HTR-8/SVneo (cell line): ENCODE measurements at regions not wholly inside any gene's neighbourhood (a gene's known extent, or its start where the extent isn't known, plus 50 kb on each side); places are given as distances from the start of the nearest gene placed in this dataset.
A peak's percentile ranks its signal among the peaks of the same experiment; 100 is the strongest.

ENCODE experiments used
- DNase-seq: peaks from one replicate; pipeline ENCODE4 v3.0.0; 2011; ENCODE audit warnings: low spot score, mixed read lengths; ENCODE audit not compliant: insufficient read length
- FAIRE-seq: peaks from 2 replicates; lab custom pipeline; 2011; peaks lifted over from hg19 to GRCh38; lab: Jason Lieb, UNC

- FAIRE-seq (no peak), DNase-seq (no peak)
Measured at GRCh38 chr11:109089144-109089543, 332.8 kb upstream of the C11orf87 start.

GRCh38 chr11:109093354-109093753 lies 328.6 kb upstream of the C11orf87 start:
- no peak for DNase-seq
- FAIRE-seq = peak; percentile 69

DNA sequence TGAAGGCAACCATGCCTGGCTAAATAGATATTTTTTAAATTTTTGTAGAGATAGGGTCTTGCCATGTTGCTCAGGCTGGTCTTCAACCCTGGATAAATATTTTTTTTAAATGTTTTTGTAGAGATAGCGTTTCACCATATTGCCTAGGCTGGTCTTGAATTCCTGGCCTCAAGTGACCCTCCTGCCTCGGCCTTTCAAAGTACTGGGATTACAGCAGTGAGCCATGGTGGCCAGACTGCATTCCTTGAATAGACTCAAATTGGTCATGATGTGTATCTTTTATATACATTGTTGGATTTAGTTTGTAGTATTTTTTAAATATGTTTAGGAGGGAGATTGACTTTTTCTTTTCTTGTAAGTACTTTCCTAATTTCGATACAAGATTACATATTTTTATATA lies 325.7 kb upstream of the C11orf87 start:
- no peak for DNase-seq
- FAIRE-seq = no peak

DNA sequence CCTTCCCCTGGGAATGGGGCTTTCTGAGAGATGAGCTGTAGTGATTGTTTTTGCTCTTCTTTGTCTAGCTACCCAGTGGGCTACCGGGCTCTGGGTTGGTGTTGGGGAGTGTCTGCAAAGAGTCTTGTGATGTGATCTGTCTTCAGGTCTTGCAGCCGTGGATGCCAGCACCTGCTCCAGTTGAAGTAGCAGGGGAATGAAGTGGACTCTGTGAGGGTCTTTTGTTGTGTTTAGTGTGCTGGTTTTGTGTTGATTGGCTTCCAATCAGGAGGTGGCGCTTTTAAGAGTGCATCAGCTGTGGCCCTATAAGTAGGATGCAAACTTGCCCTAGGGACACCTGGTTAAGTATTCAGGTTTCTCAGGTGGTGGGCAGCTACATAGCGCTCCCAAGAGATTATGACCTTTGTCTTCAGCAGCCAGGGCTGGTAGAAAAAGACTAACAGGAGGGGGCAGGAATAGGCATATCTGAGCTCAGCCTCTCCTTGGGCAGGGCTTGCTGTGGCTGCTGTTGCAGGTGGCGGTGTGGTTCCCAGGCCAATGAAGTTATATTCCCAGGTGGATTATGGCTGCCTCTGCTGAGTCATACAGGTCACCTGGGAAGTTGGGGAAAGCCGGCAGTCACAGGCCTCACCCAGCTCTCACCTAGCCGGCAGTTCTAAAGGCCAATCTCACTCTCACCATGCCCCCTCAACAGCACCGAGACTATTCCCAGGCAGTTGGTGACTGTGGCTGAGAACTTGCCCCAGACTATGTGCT lies 315.7 kb upstream of the C11orf87 start:
- no peak for FAIRE-seq
- DNase-seq = no peak

GRCh38 chr11:109109150-109109549 lies 312.8 kb upstream of the C11orf87 start:
- DNase-seq (no peak), FAIRE-seq (no peak)

- FAIRE-seq (no peak), DNase-seq (no peak)
Measured at GRCh38 chr11:109109571-109110315, 312.2 kb upstream of the C11orf87 start.

GRCh38 chr11:109112261-109112660 lies 309.7 kb upstream of the C11orf87 start:
- FAIRE-seq = no peak
- no peak for DNase-seq

GRCh38 chr11:109112821-109113280 lies 309.1 kb upstream of the C11orf87 start:
- DNase-seq (no peak), FAIRE-seq (peak; percentile 80)

DNA sequence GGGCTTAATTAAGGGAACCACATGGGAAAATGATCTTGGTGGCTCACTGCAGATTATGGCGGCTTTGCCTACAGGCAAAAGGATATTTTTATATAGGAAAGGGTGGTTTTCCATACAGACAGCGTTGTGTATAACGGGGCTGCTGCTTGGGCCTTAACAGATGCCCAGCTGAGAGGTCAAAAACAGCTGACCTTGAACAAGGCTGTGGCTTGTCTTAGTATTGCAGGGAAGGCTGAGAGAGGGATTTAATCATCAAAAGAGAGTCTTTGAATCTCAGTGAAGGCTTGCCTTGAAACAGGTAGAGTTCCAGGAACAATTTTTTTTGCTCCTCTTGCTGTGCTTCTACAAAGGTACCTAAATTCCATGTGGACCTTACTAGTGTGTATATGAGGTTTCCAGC lies 301.6 kb upstream of the C11orf87 start:
- DNase-seq (no peak), FAIRE-seq (no peak)

DNA sequence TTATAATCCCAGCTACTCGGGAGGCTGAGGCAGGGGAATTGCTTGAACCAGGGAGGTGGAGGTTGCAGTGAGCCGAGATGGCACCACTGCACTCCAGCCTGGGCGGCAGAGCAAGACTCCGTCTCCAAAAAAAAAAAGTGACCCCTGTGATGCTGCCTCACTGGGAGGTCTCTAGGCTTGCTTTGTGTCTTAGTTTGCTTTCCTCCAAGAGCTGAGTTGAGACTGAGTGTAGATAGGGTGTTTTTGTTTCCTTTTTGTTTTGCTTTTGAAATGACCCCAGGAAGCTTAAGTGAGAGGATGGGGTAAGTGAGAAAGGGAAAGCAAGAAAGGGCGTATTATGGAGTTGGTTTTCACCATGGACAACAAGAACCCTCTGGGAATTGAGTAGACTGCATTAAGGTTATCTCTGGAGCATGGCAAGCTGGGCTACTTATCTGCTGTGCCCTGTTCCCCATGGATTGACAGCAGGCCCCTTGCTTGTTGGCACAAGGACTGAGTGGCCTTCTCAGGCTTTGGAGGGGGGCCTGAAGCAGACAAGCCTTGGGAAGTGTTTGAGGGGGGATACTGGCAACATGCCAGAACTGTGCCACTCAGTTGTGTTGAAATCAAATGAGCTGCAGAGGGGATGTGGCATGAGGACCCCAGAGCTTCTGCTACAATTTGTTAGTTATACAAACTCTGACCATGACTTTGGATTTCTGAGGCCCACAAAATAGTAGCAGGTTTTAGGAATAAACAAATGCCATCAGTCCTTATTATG lies 300.6 kb upstream of the C11orf87 start:
- no peak for DNase-seq
- FAIRE-seq = no peak

DNA sequence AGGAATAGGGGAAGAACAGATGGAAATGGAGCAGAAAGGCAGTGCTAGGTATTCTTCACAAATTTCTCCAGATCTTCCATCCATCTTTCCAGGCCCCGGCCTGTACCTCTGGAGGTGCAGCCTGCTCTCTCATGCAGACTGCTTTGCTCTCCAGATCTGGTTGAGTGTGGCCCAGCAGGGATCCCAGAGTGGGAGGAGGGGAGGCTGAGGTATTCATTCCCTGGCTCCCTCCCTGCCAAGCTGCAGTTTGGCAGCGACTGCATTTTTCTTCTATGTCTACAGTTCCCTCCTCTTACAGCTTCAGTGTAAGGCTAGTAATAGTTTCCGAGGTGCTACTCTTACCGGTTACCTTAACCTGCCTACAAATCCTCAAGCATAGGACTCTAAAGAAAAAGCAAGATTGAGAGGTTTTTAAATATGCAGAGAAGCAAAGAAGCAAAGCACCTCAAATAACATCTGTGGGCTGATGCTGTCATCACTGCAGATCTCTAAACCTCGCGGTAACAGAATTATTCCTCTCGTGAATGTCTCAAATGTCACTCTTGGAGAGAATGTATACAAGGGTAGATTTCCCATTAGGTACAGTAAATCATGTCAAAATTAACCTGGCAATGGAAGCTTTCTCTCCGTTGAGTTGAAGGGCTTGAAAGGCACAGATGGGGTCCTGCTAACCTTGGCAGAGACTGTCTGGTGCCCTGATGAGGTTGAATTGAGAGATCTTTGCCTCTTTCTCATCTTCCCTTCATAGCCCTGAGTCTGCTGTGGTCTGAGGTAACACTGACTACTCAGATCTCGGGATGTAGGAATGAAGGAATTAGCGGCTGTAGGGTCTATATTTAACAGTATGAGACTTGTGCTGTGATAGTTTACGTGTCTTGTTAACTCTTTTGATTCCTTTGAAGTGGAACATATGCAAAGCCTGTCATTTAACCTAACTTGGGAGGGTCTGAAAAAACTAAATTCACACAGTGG lies 297.9 kb upstream of the C11orf87 start:
- no peak for DNase-seq
- no peak for FAIRE-seq

DNA sequence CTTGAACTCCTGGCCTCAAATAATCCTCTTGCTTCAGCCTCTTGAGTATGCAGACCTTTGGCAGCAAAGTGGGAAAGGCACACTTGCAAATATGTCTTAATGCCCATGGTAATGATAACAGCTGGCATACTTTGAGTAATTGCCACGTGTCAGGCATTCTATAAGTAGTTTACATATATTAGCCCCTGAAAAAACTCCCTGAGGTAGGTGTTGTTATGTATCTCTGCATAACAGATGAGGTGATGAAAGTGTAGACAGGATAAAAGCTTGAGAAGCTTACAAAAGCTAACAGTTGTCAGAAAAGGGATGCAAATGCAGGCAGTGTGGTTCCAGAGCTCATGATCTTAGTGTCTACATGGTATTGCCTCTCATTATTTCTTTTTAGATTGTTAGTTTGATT lies 291.1 kb upstream of the C11orf87 start:
- FAIRE-seq = no peak
- DNase-seq = no peak

GRCh38 chr11:109132539-109132938 lies 289.5 kb upstream of the C11orf87 start:
- FAIRE-seq = no peak
- no peak for DNase-seq

DNA sequence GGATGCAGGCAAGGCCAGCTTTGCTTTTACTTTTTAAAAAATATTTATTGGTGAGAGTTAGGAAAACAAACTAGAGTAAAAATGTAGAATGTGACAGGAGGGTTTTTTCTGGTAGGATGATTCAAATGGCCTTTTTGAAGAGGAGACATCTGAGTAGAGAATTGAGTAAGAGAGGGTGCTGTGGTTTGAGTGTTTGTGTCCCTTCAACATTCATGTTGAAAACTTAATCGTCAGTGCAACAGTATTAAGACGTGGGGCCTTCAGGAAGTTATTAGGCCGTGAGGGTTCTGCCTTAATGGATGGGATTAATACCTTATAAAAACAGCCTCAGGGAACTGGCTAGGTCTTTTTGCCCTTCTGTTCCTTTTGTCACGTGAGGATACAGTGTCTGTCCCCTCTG lies 288.8 kb upstream of the C11orf87 start:
- no peak for FAIRE-seq

GRCh38 chr11:109135627-109136026 lies 286.4 kb upstream of the C11orf87 start:
- no peak for DNase-seq
- FAIRE-seq = no peak

More for the DNA sequence above, 288.8 kb upstream of the C11orf87 start:
- no peak for DNase-seq

DNA sequence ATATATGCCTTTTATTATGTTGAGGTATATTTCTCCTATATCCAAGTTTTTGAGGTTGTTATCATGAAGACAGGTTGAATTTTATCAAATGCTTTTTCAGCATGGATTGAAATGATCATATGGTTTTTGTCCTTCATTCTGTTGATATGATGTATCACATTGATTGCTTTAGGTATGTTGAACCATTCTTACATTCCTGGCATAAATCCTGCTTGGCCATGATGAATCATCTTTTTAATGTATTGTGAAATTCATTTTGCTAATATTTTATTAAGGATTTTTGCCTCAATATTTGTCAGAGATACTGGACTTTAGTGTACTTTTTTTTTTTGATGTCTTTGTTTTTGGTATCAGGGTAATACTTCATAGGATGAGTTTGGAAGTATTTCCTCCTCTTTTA lies 283.8 kb upstream of the C11orf87 start:
- FAIRE-seq = no peak
- DNase-seq = no peak

DNA sequence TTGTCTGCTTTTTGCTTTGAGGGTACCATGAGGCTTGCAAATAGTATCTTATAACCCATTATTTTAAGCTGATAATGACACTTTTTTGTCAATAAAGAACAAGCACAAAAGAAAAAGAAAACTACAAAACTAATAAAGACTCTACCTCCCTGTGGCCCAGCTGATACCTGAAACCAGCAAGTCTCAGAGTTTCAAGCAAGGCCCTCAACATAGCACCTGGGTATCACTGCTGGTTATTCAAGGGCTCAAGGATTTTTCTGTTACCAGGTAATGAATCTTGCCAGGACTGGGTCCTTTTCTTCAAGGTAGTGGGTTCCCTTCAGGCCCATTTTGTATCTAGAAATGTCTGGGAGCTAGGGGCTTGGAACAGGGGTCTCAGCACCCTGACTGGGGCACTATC lies 281.6 kb upstream of the C11orf87 start:
- FAIRE-seq (no peak), DNase-seq (no peak)

DNA sequence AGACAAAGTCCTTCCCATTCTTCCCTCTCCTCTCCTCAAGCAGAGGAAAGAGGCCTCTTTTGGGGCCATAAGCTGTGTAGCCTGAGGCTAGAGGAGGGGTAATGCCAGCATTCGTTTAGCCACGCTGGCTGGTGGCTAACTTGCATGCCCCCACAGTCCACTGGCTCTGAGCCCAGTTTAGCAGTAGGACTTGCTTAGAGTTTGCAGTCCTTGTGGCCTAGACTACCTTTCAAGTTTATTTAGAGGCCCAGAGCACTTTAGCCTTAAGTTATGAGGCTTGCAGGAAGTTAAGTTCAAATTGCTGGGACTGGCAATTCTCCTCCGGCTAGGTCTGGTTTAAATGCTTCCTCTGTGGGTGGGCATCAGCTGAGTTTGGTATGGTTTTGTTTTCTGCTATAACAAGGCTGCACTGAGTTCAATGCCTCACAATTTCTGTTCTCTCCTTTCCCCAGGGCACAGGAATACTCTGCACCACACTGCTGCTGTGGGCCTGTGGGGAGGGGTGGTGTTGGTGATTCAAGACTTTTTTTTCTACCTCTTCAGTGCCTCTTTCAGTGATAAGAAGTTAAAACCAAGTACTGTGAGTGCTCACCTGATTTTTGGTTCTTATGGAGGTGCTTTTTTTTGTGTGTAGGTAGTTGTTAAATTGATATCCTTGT lies 281.0 kb upstream of the C11orf87 start:
- FAIRE-seq (no peak), DNase-seq (no peak)

DNA sequence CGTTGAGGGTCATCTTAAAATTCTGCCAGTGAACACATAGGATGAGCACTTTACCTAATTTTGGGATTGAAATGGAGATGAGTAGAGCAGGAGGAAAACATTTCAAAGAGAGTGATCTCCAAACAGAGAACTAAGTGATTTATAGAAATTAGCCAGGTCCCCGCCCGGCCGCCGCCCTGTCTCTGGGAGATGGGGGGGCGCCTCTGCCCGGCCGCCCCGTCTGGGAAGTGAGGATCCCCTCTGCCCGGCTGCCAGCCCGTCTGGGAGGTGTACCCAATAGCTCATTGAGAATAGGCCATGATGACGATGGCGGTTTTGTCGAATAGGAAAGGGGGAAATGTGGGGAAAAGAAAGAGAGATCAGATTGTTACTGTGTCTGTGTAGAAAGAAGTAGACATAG lies 276.7 kb upstream of the C11orf87 start:
- FAIRE-seq (no peak), DNase-seq (no peak)
